LNCaP clone FGC (cell line): ENCODE measurements at regions not wholly inside any gene's neighbourhood (a gene's known extent, or its start where the extent isn't known, plus 50 kb on each side); places are given as distances from the start of the nearest gene placed in this dataset.

Experiments
- DNase-seq: peaks from one replicate; pipeline ENCODE4 v3.0.0-alpha.2; 2011; ENCODE audit warnings: low read depth
- H3K4me3 ChIP-seq: 2 replicates; pipeline ENCODE4 v1.5.1; 2011; ENCODE audit warnings: mild to moderate bottlenecking, low read depth, low read length, control low read depth
- CTCF ChIP-seq: IDR thresholded peaks from 2 replicates; pipeline ENCODE4 v1.5.1; 2012; ENCODE audit warnings: mild to moderate bottlenecking; ENCODE audit not compliant: control insufficient read depth, insufficient read depth; ENCODE audit errors: extremely low read depth

DNA sequence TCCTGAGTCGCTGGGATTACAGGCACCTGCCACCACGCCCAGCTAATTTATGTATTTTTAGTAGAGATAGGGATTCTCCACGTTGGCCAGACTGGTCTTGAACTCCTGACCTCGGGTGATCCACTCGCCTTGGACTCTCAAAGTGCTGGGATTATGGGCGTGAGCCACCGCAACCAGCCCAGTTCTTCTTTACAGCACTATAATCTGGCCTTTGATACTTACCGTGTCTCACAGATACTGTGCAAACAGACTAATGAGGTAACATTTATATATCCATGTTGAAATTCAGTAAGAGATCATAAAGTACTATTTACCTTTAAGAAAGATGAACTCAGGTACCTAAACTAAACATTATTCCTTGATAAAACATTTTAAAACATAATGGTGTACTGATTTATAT lies 121.8 kb upstream of the PRR20A start:
- DNase-seq = no peak
- no peak for TF ChIP-seq CTCF
- no peak overlapping the region for H3K4me3 ChIP-seq

DNA sequence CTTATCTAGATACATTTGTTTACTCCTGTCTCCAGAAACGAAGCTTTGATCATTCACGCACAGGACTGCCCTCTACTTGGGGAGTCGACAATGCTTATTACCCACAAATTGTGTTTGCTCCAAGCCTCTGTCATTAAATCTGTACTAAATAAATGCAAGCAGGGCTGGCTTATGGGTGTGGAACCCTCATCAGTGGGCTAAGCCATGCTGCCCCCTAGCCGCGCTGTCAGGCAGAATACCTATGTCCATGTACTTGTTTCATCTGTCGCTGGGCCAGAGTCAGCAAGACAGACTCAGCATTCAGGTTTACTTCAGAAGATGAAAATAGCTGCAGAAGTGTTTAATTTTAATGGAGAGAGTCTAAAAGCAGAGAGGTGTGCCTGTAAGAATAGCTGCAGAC lies 110.0 kb upstream of the PRR20A start:
- DNase-seq = no peak
- TF ChIP-seq CTCF = no peak

GRCh38 chr13:57036290-57036689 lies 104.4 kb upstream of the PRR20A start:
- no peak for DNase-seq
- no peak overlapping the region for H3K4me3 ChIP-seq
- TF ChIP-seq CTCF = no peak

More for the DNA sequence above, 110.0 kb upstream of the PRR20A start:
- no peak overlapping the region for H3K4me3 ChIP-seq

GRCh38 chr13:57044910-57045309 lies 95.8 kb upstream of the PRR20A start:
- H3K4me3 ChIP-seq = no peak overlapping the region
- DNase-seq = no peak
- TF ChIP-seq CTCF = no peak

DNA sequence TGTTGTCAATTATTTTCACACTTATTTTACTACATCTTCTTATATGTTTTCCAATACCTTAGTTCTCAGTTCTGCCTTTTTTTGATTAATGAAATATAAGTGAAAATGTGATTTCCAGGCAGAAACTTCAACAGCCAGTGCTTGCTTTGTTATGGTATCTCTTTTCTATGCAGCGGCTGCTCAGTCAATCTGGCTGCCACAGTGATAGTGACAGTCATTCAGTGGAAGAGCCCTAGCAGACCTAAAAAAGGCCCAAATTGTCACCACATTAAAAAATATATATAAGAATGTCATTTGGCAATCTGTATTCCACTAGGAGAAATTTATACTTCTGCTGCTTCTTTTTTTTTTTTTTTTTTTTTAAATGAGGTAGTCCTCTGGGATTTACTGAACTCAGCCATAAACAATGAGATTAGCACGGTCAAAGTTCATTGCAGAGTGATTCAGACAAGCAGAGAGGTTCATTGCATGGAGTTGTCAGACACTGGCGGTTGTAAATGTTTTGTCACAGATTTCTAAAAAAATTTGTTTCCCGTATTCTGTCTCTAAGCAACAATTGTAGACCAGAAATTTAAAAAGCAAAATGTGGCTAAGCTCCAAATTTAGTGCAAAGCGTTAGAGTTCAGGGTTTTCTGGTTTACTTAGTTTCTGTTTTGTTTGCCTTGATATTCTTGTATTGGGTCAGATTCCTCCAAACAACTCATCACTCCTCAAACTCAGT lies 94.7 kb upstream of the PRR20A start:
- no peak for DNase-seq
- TF ChIP-seq CTCF = no peak
- H3K4me3 ChIP-seq = no peak overlapping the region

GRCh38 chr13:57056601-57057180 lies 84.0 kb upstream of the PRR20A start:
- DNase-seq = no peak
- TF ChIP-seq CTCF = no peak
- no peak overlapping the region for H3K4me3 ChIP-seq

DNA sequence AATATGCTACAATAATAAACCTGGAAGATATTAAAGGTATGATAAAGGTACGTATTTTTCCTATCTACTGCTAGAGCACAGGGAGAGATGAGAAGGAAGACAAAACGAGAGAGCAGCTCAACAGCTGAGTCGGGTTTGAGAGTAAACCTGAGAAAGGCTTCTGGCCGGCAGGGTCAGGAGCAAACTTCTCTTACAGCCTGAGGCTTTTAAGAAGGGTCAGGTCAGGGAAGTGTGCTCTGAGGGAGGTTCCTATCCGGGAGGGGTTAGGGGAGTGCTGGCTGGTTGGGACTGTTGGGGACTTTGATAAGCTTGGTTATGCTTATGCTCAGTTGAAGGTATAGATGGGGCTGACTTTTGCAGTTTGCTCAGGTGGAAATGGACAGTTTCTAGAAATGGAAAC lies 77.7 kb upstream of the PRR20A start:
- DNase-seq = no peak
- H3K4me3 ChIP-seq = no peak overlapping the region
- TF ChIP-seq CTCF = no peak
